ENCODE measurements at regions not wholly inside any gene's neighbourhood (a gene's known extent, or its start where the extent isn't known, plus 50 kb on each side); places are given as distances from the start of the nearest gene placed in this dataset.

- TF ChIP-seq CTCF (IDR thresholded peaks at IDR 0.05) (no peak), ZFX (IDR thresholded peaks at IDR 0.05; ENCODE audit: borderline replicate concordance) (no peak)
Measured at GRCh38 chr15:47384341-47384740, 333.0 kb upstream of the SEMA6D start.
